K562 (cell line): ENCODE measurements at regions not wholly inside any gene's neighbourhood (a gene's known extent, or its start where the extent isn't known, plus 50 kb on each side); places are given as distances from the start of the nearest gene placed in this dataset.

Source experiments
- FOXP1 ChIP-seq: sonication (generic); formaldehyde crosslinking; IDR thresholded peaks from 2 replicates; pipeline ENCODE4 v1.8.0; 2022; ENCODE audit warnings: mild to moderate bottlenecking, missing genetic modification reagents
- RCOR1 ChIP-seq, 2 experiments: IDR thresholded peaks; 2 replicates each; pipeline ENCODE4 v1.6.1; 2012; ENCODE audit warnings: low read depth in 2 of 2, low read length in 2 of 2, borderline replicate concordance in 1 of 2, improper control_type of control experiment in 1 of 2
- SMARCA5 ChIP-seq: fragments of 450-650 bp; IDR thresholded peaks from 2 replicates; pipeline ENCODE4 v1.6.1; 2016
- TAF1 ChIP-seq: IDR thresholded peaks from 2 replicates; pipeline ENCODE4 v1.6.1; 2011; ENCODE audit warnings: mild to moderate bottlenecking, low read length, moderate library complexity; ENCODE audit not compliant: insufficient read depth, control insufficient read depth, severe bottlenecking; ENCODE audit errors: extremely low read depth
- TF ChIP-seq, protein P1 (sequence below): sonication (generic); formaldehyde crosslinking; IDR thresholded peaks from 2 replicates; pipeline ENCODE4 v1.8.0; 2022; ENCODE audit warnings: mild to moderate bottlenecking, missing genetic modification reagents, borderline replicate concordance
- TF ChIP-seq, protein P2 (sequence below): fragments of 250-450 bp; sonication (Bioruptor Pico); IDR thresholded peaks from 2 replicates; pipeline ENCODE4 v1.8.0; 2021; ENCODE audit warnings: moderate library complexity, mild to moderate bottlenecking, inconsistent platforms
- TF ChIP-seq, protein P3 (sequence below): fragments of 250-450 bp; sonication (Bioruptor Pico); IDR thresholded peaks from 2 replicates; pipeline ENCODE4 v1.4.0; 2020; ENCODE audit warnings: mild to moderate bottlenecking, moderate library complexity

DNA sequence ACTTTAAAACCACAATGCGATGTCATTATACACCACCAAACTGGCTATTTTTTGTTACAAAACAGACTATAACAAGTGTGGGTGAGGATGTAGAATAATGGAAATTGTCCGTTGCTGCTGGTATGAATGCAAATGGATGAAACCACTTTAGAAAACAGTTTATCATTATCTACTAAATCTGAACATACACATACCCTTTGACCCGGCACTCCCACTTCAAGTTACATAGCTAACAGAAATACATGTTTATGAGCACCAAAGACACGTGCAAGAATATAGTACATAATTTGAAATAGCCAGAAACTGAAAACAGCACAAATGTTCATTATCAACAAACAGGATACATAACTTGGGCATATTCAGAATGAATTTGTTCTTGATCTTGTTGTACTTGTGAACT is 206.4 kb upstream of the CHAC2 start:
- TF ChIP-seq, protein P1, sequence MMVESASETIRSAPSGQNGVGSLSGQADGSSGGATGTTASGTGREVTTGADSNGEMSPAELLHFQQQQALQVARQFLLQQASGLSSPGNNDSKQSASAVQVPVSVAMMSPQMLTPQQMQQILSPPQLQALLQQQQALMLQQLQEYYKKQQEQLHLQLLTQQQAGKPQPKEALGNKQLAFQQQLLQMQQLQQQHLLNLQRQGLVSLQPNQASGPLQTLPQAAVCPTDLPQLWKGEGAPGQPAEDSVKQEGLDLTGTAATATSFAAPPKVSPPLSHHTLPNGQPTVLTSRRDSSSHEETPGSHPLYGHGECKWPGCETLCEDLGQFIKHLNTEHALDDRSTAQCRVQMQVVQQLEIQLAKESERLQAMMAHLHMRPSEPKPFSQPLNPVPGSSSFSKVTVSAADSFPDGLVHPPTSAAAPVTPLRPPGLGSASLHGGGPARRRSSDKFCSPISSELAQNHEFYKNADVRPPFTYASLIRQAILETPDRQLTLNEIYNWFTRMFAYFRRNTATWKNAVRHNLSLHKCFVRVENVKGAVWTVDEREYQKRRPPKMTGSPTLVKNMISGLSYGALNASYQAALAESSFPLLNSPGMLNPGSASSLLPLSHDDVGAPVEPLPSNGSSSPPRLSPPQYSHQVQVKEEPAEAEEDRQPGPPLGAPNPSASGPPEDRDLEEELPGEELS (CRISPR knock-in tag), result no peak
- TF ChIP-seq, protein P2, sequence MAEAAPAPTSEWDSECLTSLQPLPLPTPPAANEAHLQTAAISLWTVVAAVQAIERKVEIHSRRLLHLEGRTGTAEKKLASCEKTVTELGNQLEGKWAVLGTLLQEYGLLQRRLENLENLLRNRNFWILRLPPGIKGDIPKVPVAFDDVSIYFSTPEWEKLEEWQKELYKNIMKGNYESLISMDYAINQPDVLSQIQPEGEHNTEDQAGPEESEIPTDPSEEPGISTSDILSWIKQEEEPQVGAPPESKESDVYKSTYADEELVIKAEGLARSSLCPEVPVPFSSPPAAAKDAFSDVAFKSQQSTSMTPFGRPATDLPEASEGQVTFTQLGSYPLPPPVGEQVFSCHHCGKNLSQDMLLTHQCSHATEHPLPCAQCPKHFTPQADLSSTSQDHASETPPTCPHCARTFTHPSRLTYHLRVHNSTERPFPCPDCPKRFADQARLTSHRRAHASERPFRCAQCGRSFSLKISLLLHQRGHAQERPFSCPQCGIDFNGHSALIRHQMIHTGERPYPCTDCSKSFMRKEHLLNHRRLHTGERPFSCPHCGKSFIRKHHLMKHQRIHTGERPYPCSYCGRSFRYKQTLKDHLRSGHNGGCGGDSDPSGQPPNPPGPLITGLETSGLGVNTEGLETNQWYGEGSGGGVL (CRISPR knock-in tag), result no peak
- TF ChIP-seq TAF1, result no peak
- no peak for TF ChIP-seq FOXP1 (CRISPR knock-in tag)
- no peak for TF ChIP-seq RCOR1 (IDR thresholded peaks at IDR 0.05; ENCODE audit: borderline replicate concordance in 1 of 2, low read depth in 2 of 2, low read length in 2 of 2)
- TF ChIP-seq SMARCA5, result no peak
- TF ChIP-seq, protein P3, sequence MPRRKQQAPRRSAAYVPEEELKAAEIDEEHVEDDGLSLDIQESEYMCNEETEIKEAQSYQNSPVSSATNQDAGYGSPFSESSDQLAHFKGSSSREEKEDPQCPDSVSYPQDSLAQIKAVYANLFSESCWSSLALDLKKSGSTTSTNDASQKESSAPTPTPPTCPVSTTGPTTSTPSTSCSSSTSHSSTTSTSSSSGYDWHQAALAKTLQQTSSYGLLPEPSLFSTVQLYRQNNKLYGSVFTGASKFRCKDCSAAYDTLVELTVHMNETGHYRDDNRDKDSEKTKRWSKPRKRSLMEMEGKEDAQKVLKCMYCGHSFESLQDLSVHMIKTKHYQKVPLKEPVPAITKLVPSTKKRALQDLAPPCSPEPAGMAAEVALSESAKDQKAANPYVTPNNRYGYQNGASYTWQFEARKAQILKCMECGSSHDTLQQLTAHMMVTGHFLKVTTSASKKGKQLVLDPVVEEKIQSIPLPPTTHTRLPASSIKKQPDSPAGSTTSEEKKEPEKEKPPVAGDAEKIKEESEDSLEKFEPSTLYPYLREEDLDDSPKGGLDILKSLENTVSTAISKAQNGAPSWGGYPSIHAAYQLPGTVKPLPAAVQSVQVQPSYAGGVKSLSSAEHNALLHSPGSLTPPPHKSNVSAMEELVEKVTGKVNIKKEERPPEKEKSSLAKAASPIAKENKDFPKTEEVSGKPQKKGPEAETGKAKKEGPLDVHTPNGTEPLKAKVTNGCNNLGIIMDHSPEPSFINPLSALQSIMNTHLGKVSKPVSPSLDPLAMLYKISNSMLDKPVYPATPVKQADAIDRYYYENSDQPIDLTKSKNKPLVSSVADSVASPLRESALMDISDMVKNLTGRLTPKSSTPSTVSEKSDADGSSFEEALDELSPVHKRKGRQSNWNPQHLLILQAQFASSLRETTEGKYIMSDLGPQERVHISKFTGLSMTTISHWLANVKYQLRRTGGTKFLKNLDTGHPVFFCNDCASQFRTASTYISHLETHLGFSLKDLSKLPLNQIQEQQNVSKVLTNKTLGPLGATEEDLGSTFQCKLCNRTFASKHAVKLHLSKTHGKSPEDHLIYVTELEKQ (CRISPR knock-in tag), result no peak
